Endothelial cell of umbilical vein (primary cell): ENCODE measurements at regions not wholly inside any gene's neighbourhood (a gene's known extent, or its start where the extent isn't known, plus 50 kb on each side); places are given as distances from the start of the nearest gene placed in this dataset.

Experiments
- BruUV-seq: library from RNA; stranded (reverse); fragments of 400-500 nt; replicated peaks from 2 replicates; lab custom pipeline; 2021; lab: Mats Ljungman, UMichigan
- CTCF ChIA-PET: fragments of 300-600, 350-600 bp; sonication (Branson Sonifier 250); formaldehyde crosslinking; loops from one replicate; lab custom pipeline; 2021; ENCODE audit warnings: antibody characterized with exemption, inconsistent platforms; lab: Charles Lee
- POLR2A ChIA-PET: fragments of 300-600, 350-600 bp; sonication (Branson Sonifier 250); formaldehyde crosslinking; loops from one replicate; lab custom pipeline; 2021; ENCODE audit warnings: antibody characterized with exemption, inconsistent platforms; lab: Charles Lee
- DNase-seq: peaks from one replicate; pipeline ENCODE4 v3.0.0-alpha.2; 2011; ENCODE audit warnings: low read depth, low spot score
- FAIRE-seq: peaks from 2 replicates; lab custom pipeline; 2011; peaks lifted over from hg19 to GRCh38; lab: Jason Lieb, UNC
- H2AFZ ChIP-seq: 2 replicates; pipeline ENCODE4 v1.6.0; 2012; ENCODE audit warnings: low read depth, low read length, control low read depth, inconsistent platforms
- H3K27ac ChIP-seq: 2 replicates; pipeline ENCODE4 v1.5.1; 2011; ENCODE audit warnings: low read depth, mild to moderate bottlenecking, control low read depth, low read length, moderate library complexity; ENCODE audit not compliant: insufficient read depth
- H3K27me3 ChIP-seq, 2 experiments: 2 replicates each; pipeline versions ENCODE4 v1.6.0 to v1.6.1; 2011; ENCODE audit warnings: low read length in 2 of 2, mixed read lengths in 1 of 2; ENCODE audit not compliant: control insufficient read depth in 2 of 2, insufficient read depth in 2 of 2
- H3K36me3 ChIP-seq, 2 experiments: 2 replicates in 1 of 2; 3 replicates in 1 of 2; pipeline ENCODE4 v1.5.1; 2011; ENCODE audit warnings: low read length in 2 of 2, mild to moderate bottlenecking in 1 of 2, moderate library complexity in 1 of 2; ENCODE audit not compliant: control insufficient read depth in 2 of 2, insufficient read depth in 2 of 2; ENCODE audit errors: extremely low read depth in 1 of 2
- H3K4me1 ChIP-seq: 3 replicates; pipeline ENCODE4 v1.5.1; 2011; ENCODE audit warnings: mild to moderate bottlenecking, low read length; ENCODE audit not compliant: control insufficient read depth, insufficient read depth; ENCODE audit errors: extremely low read depth
- H3K4me2 ChIP-seq: 2 replicates; pipeline ENCODE4 v1.6.1; 2011; ENCODE audit warnings: low read length, control low read depth, mixed read lengths; ENCODE audit not compliant: insufficient read depth
- H3K4me3 ChIP-seq, 3 experiments: fragments of 200-600 bp in 1 of 3; sonication (generic), shearing (Covaris generic) in 1 of 3; replicated peaks in 1 of 3; 2 replicates each; pipeline ENCODE4 v1.5.1; 2011 to 2016; ENCODE audit warnings: control low read depth in 3 of 3, low read length in 3 of 3, mild to moderate bottlenecking in 2 of 3, inconsistent platforms in 1 of 3, low read depth in 1 of 3, moderate library complexity in 1 of 3; ENCODE audit not compliant: insufficient read depth in 1 of 3
- H3K79me2 ChIP-seq: 2 replicates; pipeline ENCODE4 v1.6.0; 2012; ENCODE audit warnings: low read length, inconsistent platforms; ENCODE audit not compliant: control insufficient read depth, insufficient read depth
- H3K9ac ChIP-seq: replicated peaks from 2 replicates; pipeline ENCODE3; 2011; ENCODE audit warnings: low read length, control low read depth; ENCODE audit not compliant: insufficient read depth; ENCODE audit errors: extremely low read depth
- H3K9me1 ChIP-seq: replicated peaks from 3 replicates; pipeline ENCODE4 v1.6.0; 2011; ENCODE audit warnings: mild to moderate bottlenecking, low read length; ENCODE audit not compliant: control insufficient read depth, insufficient read depth; ENCODE audit errors: extremely low read depth
- H3K9me3 ChIP-seq: replicated peaks from 2 replicates; pipeline ENCODE4 v1.5.1; 2012; ENCODE audit warnings: low read length, inconsistent platforms; ENCODE audit not compliant: control insufficient read depth, insufficient read depth
- H4K20me1 ChIP-seq: replicated peaks from 2 replicates; pipeline ENCODE3; 2011; ENCODE audit warnings: mild to moderate bottlenecking, low read length; ENCODE audit not compliant: control insufficient read depth, insufficient read depth; ENCODE audit errors: extremely low read depth
- EZH2 ChIP-seq: IDR thresholded peaks from 2 replicates; pipeline ENCODE4 v1.6.1; 2012; ENCODE audit warnings: borderline replicate concordance, low read depth, mild to moderate bottlenecking, moderate library complexity, low read length, inconsistent platforms; ENCODE audit not compliant: severe bottlenecking
- FOS ChIP-seq: IDR thresholded peaks from 2 replicates; pipeline ENCODE4 v1.6.1; 2011; ENCODE audit warnings: mild to moderate bottlenecking, low read length, moderate library complexity, borderline replicate concordance; ENCODE audit not compliant: insufficient read depth
- GATA2 ChIP-seq: IDR thresholded peaks from 2 replicates; pipeline ENCODE4 v1.7.0; 2011; ENCODE audit warnings: low read depth, mild to moderate bottlenecking, moderate library complexity, mixed read lengths, low read length; ENCODE audit not compliant: insufficient read length, insufficient read depth
- JUN ChIP-seq: IDR thresholded peaks from 2 replicates; pipeline ENCODE4 v1.6.1; 2011; ENCODE audit warnings: borderline replicate concordance, low read depth; ENCODE audit not compliant: insufficient read length, insufficient read depth
- MYC ChIP-seq: IDR thresholded peaks from one replicate; pipeline ENCODE4 v1.6.1; 2011; ENCODE audit warnings: mild to moderate bottlenecking, low read depth, low read length
- POLR2A ChIP-seq: IDR thresholded peaks from 2 replicates; pipeline ENCODE4 v1.6.1; 2012; ENCODE audit warnings: low read depth, mild to moderate bottlenecking, control low read depth, low read length
- POLR2AphosphoS5 ChIP-seq: IDR thresholded peaks from 2 replicates; pipeline ENCODE4 v1.6.1; 2012; ENCODE audit warnings: low read depth, mild to moderate bottlenecking, control low read depth, low read length, moderate library complexity; ENCODE audit not compliant: insufficient read depth
- dilution Hi-C: fragments of 300-500 bp; cut with MboI; formaldehyde crosslinking; loops from one replicate; pipeline ENCODE4 v1.15.0; 2019; ENCODE audit warnings: low sequenced_read_pairs; ENCODE audit not compliant: extremely low pct_ligation_motif_present
- intact Hi-C: fragments of 100-400 bp; cut with micrococcal nuclease; formaldehyde crosslinking; loops from one replicate; pipeline ENCODE4 v1.10.0; 2022
- TF ChIP-seq, protein P1 (sequence below): IDR thresholded peaks from 2 replicates; pipeline ENCODE4 v1.6.1; 2011; ENCODE audit not compliant: insufficient read depth, insufficient read length
- TF ChIP-seq, protein P2 (sequence below), 2 donors: IDR thresholded peaks; 1 replicate in 1 of 2; 2 replicates in 1 of 2; pipeline ENCODE4 v1.5.1; 2011; ENCODE audit warnings: low read length in 2 of 2, mild to moderate bottlenecking in 2 of 2, moderate library complexity in 2 of 2, control low read depth in 1 of 2, inconsistent platforms in 1 of 2, low read depth in 1 of 2; ENCODE audit not compliant: insufficient read depth in 1 of 2; ENCODE audit errors: extremely low read depth in 1 of 2

DNA sequence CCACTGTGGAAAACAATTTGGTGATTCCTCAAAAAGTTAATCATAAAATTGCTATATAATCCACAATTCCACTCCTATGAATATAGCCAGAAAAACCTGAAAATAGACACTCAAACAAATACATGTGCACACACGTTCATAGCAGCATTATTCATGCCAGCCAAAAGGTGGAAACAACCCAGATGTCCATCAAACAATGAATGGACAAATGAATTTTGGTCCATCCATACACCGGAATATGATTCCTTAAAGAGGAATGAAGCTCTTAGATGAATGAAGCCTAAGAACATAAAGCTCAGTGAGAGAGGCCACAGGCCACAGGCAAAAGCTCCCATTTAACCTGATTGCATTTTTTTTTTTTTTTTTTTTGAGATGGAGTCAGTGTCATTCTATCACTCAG, 114.6 kb upstream of the TNRC6C start:
- H2AFZ ChIP-seq: no peak overlapping the region
- ChIA-PET POLR2A (interaction anchor here (0.6 to 0.7 kb wide), 2 partner anchors 115 to 207 kb away, joined by 3 to 8 read pairs; partner anchors contain the start of gene TNRC6C), CTCF (interaction anchor here (5.0 kb wide), 1 partner anchor 10 kb away, joined by 16 read pairs; no protein-coding TSS in a partner anchor)
- dilution Hi-C loops: no loop called here
- no peaks in the 10 kb centered on the region for H4K20me1 ChIP-seq
- peaks cover 8% of the 10 kb centered on the region for H3K4me1 ChIP-seq
- H3K9ac ChIP-seq: no peak overlapping the region
- no peak for TF ChIP-seq POLR2A
- no peak for TF ChIP-seq GATA2
- no peak for TF ChIP-seq JUN
- TF ChIP-seq, protein P1, sequence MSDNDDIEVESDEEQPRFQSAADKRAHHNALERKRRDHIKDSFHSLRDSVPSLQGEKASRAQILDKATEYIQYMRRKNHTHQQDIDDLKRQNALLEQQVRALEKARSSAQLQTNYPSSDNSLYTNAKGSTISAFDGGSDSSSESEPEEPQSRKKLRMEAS: no peak
- no peak for TF ChIP-seq EZH2
- no peak for TF ChIP-seq MYC
- TF ChIP-seq POLR2AphosphoS5: no peak
- TF ChIP-seq FOS: no peak
- TF ChIP-seq, protein P2, sequence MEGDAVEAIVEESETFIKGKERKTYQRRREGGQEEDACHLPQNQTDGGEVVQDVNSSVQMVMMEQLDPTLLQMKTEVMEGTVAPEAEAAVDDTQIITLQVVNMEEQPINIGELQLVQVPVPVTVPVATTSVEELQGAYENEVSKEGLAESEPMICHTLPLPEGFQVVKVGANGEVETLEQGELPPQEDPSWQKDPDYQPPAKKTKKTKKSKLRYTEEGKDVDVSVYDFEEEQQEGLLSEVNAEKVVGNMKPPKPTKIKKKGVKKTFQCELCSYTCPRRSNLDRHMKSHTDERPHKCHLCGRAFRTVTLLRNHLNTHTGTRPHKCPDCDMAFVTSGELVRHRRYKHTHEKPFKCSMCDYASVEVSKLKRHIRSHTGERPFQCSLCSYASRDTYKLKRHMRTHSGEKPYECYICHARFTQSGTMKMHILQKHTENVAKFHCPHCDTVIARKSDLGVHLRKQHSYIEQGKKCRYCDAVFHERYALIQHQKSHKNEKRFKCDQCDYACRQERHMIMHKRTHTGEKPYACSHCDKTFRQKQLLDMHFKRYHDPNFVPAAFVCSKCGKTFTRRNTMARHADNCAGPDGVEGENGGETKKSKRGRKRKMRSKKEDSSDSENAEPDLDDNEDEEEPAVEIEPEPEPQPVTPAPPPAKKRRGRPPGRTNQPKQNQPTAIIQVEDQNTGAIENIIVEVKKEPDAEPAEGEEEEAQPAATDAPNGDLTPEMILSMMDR (IDR thresholded peaks at IDR 0.05; ENCODE audit: extremely low read depth in 1 of 2, insufficient read depth in 1 of 2, low read depth in 1 of 2, low read length in 2 of 2): no peak
- H3K9me1 ChIP-seq: no peaks in the 10 kb centered on the region
- no peaks in the 10 kb centered on the region for H3K36me3 ChIP-seq
- no peak overlapping the region for H3K27ac ChIP-seq
- H3K4me3 ChIP-seq: no peak overlapping the region
- intact Hi-C loops: no loop called here
- H3K27me3 ChIP-seq: no peaks in the 10 kb centered on the region
- FAIRE-seq (no peak), DNase-seq (no peak)
- H3K79me2 ChIP-seq: no peaks in the 10 kb centered on the region
- no peak overlapping the region for H3K4me2 ChIP-seq
- BruUV-seq: no TSS peak
- H3K9me3 ChIP-seq: no peaks in the 10 kb centered on the region
